GM12878 (cell line): ENCODE measurements at regions not wholly inside any gene's neighbourhood (a gene's known extent, or its start where the extent isn't known, plus 50 kb on each side); places are given as distances from the start of the nearest gene placed in this dataset.

Experiments
- KAT2A ChIP-seq: conservative IDR thresholded peaks from 2 replicates; pipeline ENCODE4 v1.6.1; 2011; ENCODE audit warnings: low read depth, low read length; ENCODE audit not compliant: control insufficient read depth
- TF ChIP-seq, protein P1 (sequence below), 3 experiments: IDR thresholded peaks in 2 of 3; conservative IDR thresholded peaks in 1 of 3; 2 replicates each; pipeline ENCODE4 v1.5.1; 2011; ENCODE audit warnings: low read depth in 3 of 3, low read length in 3 of 3, mild to moderate bottlenecking in 3 of 3, control low read depth in 2 of 3, moderate library complexity in 2 of 3, inconsistent platforms in 1 of 3, mixed read lengths in 1 of 3; ENCODE audit not compliant: control insufficient read depth in 2 of 3, insufficient read depth in 1 of 3; ENCODE audit errors: extremely low read depth in 1 of 3

DNA sequence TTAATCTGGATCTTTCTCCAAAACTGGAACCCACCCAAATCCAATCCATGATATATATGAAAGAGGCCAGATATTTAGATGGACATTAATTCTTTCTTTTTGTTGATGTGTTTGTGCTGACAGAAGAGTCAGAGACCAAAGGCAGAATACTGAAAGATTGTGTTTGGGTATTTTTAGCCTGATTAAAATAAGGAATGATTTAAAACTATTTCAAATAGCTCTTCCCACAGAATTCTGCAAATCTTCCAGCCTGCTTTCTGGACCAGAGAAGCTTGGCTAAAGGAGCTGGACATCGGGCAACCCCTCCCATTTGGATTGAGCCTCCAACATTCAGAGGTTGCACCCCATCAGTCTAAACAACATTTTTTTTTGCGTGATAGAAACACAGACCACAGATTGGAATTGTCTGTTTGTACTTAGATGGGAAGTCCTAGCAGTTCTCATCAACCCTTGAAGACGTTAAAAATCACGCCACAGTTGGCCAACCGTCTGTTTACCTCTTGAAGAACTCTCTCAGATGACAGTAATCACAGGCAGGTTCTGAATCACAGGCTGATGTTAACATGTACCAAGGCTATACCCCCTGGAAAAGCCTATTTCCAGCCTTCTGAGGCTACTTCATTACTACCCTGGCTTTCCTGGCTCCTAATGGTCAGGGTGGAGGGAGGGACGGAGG, 155.2 kb upstream of the NRP1 start:
- TF ChIP-seq, protein P1, sequence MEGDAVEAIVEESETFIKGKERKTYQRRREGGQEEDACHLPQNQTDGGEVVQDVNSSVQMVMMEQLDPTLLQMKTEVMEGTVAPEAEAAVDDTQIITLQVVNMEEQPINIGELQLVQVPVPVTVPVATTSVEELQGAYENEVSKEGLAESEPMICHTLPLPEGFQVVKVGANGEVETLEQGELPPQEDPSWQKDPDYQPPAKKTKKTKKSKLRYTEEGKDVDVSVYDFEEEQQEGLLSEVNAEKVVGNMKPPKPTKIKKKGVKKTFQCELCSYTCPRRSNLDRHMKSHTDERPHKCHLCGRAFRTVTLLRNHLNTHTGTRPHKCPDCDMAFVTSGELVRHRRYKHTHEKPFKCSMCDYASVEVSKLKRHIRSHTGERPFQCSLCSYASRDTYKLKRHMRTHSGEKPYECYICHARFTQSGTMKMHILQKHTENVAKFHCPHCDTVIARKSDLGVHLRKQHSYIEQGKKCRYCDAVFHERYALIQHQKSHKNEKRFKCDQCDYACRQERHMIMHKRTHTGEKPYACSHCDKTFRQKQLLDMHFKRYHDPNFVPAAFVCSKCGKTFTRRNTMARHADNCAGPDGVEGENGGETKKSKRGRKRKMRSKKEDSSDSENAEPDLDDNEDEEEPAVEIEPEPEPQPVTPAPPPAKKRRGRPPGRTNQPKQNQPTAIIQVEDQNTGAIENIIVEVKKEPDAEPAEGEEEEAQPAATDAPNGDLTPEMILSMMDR (IDR thresholded peaks at IDR 0.05 in 2 of 3, conservative IDR thresholded peaks at IDR 0.05 in 1 of 3; ENCODE audit: control insufficient read depth in 2 of 3, extremely low read depth in 1 of 3, insufficient read depth in 1 of 3, low read depth in 3 of 3, low read length in 3 of 3) = no peak
- TF ChIP-seq KAT2A = no peak
